GM13976 (cell line): ENCODE measurements at regions not wholly inside any gene's neighbourhood (a gene's known extent, or its start where the extent isn't known, plus 50 kb on each side); places are given as distances from the start of the nearest gene placed in this dataset.
"Not testable (repeated sequence)": the region's sequence is repeated elsewhere in the genome, so short reads cannot be mapped to it uniquely, and the experiment has no call there.

Source experiments
- DNase-seq: peaks from one replicate; pipeline ENCODE4 v3.0.0; 2012; ENCODE audit warnings: low spot score
- CTCF ChIP-seq: IDR thresholded peaks from 2 replicates; pipeline ENCODE4 v1.5.1; 2012; ENCODE audit warnings: borderline replicate concordance, mild to moderate bottlenecking; ENCODE audit not compliant: insufficient read depth; ENCODE audit errors: extremely low read depth, missing control alignments, control extremely low read depth
- in situ Hi-C: fragments of 300-500 bp; cut with MboI; formaldehyde crosslinking; loops from one replicate; pipeline ENCODE4 v1.12.0; 2022; ENCODE audit warnings: low sequenced_read_pairs, mixed read lengths, inconsistent platforms; ENCODE audit not compliant: unreplicated experiment

- TF ChIP-seq CTCF, result no peak
- in situ Hi-C loops, result no loop called here
These were observed 92.6 kb upstream of the TMTC4 start for GRCh38 chr13:100767192-100767591.

GRCh38 chr13:100766570-100766969 is 92.0 kb upstream of the TMTC4 start:
- DNase-seq, in situ Hi-C loops: not testable (repeated sequence)

More at GRCh38 chr13:100767192-100767591, 92.6 kb upstream of the TMTC4 start:
- DNase-seq, result no peak

GRCh38 chr13:100764937-100765336 is 90.3 kb upstream of the TMTC4 start:
- TF ChIP-seq CTCF, result no peak
- in situ Hi-C loops, result no loop called here
- no peak for DNase-seq

GRCh38 chr13:100762126-100762525 is 87.5 kb upstream of the TMTC4 start:
- in situ Hi-C loops, DNase-seq: not testable (repeated sequence)

GRCh38 chr13:100755891-100756290 is 81.3 kb upstream of the TMTC4 start:
- in situ Hi-C loops, result no loop called here
- DNase-seq, result no peak
- TF ChIP-seq CTCF, result no peak

- DNase-seq, result no peak
- in situ Hi-C loops, result no loop called here
- TF ChIP-seq CTCF, result no peak
These were observed 79.9 kb upstream of the TMTC4 start for GRCh38 chr13:100754459-100754858.

GRCh38 chr13:100753376-100753775 is 78.8 kb upstream of the TMTC4 start:
- TF ChIP-seq CTCF, result no peak
- in situ Hi-C loops, result no loop called here
- no peak for DNase-seq

GRCh38 chr13:100751826-100752225 is 77.2 kb upstream of the TMTC4 start:
- no peak for DNase-seq
- no peak for TF ChIP-seq CTCF
- in situ Hi-C loops, result no loop called here
